Body of pancreas (tissue), 4 donors: ENCODE measurements at regions not wholly inside any gene's neighbourhood (a gene's known extent, or its start where the extent isn't known, plus 50 kb on each side); places are given as distances from the start of the nearest gene placed in this dataset.

Source experiments
- ATAC-seq: fragments of 150-250 bp; one replicate; pipeline ENCODE4 v1.9.1; 2016
- DNase-seq, 4 donors: peaks; one replicate each; pipeline ENCODE4 v3.0.0-alpha.2; 2019
- H3K27ac ChIP-seq, 4 donors: fragments of 200-600 bp; sonication (generic); 1 replicate in 3 of 4; 2 replicates in 1 of 4; pipeline versions ENCODE4 v1.5.1 to v1.6.1; 2016 to 2019; ENCODE audit warnings: mild to moderate bottlenecking in 1 of 4, mixed read lengths in 1 of 4, moderate library complexity in 1 of 4
- H3K27me3 ChIP-seq, 2 donors: fragments of 200-600 bp; sonication (generic); one replicate each; pipeline ENCODE4 v1.6.0; 2016; ENCODE audit warnings: mild to moderate bottlenecking in 1 of 2
- H3K36me3 ChIP-seq, 2 donors: fragments of 200-600 bp; sonication (generic); replicated peaks in 1 of 2; 2 replicates each; pipeline ENCODE4 v1.5.1; 2016; ENCODE audit warnings: low read depth in 2 of 2; ENCODE audit not compliant: insufficient read depth in 1 of 2
- H3K4me1 ChIP-seq: fragments of 200-600 bp; sonication (generic); one replicate; pipeline ENCODE4 v1.6.0; 2016
- H3K4me3 ChIP-seq, 2 donors: fragments of 200-600 bp; sonication (generic); 1 replicate in 1 of 2; 2 replicates in 1 of 2; pipeline ENCODE4 v1.5.1; 2016 to 2019
- H3K9me3 ChIP-seq, 3 donors: fragments of 200-600 bp; sonication (generic); 1 replicate in 2 of 3; 2 replicates in 1 of 3; pipeline ENCODE4 v1.5.1; 2016
- POLR2A ChIP-seq, 3 donors: fragments of 450-650 bp; IDR thresholded peaks; one replicate each; pipeline ENCODE4 v1.6.1; 2016; ENCODE audit warnings: antibody characterized with exemption in 3 of 3, mild to moderate bottlenecking in 2 of 3
- WGBS, 2 donors: methylation state at CpG; one replicate each; pipeline ENCODE4 v1.1.5; 2017; 5-methylcytosine and 5-hydroxymethylcytosine counted together
- intact Hi-C: fragments of 100-400 bp; cut with DNase I; formaldehyde crosslinking; loops from one replicate; pipeline ENCODE4 v1.15.1; 2023
- TF ChIP-seq, protein P1 (sequence below), 7 experiments: fragments of 450-650 bp in 4 of 7; fragments of 200-600 bp in 3 of 7; sonication (generic) in 3 of 7; IDR thresholded peaks; one replicate each; pipeline ENCODE4 v1.5.1; 2016 to 2019; ENCODE audit warnings: antibody characterized with exemption in 7 of 7

DNA sequence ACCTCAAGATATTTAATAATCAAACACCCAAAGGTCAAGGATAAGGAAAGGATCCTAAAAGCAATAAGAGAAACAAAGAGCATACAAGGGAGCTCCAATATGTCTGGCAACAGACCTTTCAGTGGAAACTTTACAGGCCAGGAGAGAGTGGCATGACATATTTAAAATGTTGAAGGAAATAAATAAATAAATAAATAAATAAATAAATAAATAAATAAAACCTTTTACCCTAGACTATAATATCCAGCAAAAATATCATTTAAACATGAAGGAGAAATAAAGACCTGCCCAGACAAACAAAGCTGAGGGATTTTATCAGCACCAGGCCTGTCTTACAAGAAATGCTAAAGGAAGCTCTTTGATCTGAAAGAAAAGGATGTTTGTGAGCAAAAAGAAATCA lies 367.8 kb upstream of the PBX1 start:
- Histone ChIP-seq H3K4me3 (no peak overlapping the region), H3K27ac (no peak overlapping the region), H3K9me3 (no peaks in the 10 kb centered on the region), H3K4me1 (peaks cover 10% of the 10 kb centered on the region), H3K36me3 (no peaks in the 10 kb centered on the region), H3K27me3 (no peaks in the 10 kb centered on the region)
- DNase-seq (no peak), ATAC-seq (no peak)
- intact Hi-C loops, result no loop called here
- TF ChIP-seq, protein P1, sequence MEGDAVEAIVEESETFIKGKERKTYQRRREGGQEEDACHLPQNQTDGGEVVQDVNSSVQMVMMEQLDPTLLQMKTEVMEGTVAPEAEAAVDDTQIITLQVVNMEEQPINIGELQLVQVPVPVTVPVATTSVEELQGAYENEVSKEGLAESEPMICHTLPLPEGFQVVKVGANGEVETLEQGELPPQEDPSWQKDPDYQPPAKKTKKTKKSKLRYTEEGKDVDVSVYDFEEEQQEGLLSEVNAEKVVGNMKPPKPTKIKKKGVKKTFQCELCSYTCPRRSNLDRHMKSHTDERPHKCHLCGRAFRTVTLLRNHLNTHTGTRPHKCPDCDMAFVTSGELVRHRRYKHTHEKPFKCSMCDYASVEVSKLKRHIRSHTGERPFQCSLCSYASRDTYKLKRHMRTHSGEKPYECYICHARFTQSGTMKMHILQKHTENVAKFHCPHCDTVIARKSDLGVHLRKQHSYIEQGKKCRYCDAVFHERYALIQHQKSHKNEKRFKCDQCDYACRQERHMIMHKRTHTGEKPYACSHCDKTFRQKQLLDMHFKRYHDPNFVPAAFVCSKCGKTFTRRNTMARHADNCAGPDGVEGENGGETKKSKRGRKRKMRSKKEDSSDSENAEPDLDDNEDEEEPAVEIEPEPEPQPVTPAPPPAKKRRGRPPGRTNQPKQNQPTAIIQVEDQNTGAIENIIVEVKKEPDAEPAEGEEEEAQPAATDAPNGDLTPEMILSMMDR (IDR thresholded peaks at IDR 0.05), result no peak
- no peak for TF ChIP-seq POLR2A (IDR thresholded peaks at IDR 0.05)

DNA sequence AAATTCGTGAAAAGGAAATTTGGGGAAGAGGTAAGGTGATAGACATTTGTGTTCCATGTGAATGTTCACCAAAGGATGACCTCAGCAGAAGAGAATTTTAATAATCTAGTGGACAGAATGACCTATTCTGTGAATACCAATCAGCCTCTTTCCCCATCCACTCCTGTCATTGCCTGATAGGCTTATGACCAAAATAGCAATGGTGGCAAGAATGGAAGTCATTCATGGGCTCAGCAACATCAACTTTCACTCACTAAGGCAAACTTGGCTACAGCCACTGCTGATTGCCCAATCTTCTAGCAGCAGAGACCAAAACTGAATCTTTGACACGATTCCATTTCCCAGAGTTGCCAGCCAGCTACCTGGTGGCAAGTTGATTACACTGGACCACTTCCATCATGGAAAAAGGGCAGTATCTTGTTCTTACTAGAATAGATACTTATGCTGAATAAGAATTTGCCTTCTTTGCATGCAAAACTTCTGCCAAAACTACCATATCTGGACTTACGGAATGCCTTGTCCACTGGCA lies 348.7 kb upstream of the PBX1 start:
- Histone ChIP-seq H3K9me3 (no peaks in the 10 kb centered on the region), H3K27ac (no peak overlapping the region), H3K4me3 (no peak overlapping the region), H3K27me3 (no peaks in the 10 kb centered on the region), H3K4me1 (no peaks in the 10 kb centered on the region), H3K36me3 (no peaks in the 10 kb centered on the region)
- no peak for TF ChIP-seq POLR2A (IDR thresholded peaks at IDR 0.05)
- TF ChIP-seq, protein P1 (IDR thresholded peaks at IDR 0.05), result no peak
- ATAC-seq (no peak), DNase-seq (peak in 1 of 4 donors; percentile 11)
- intact Hi-C loops, result no loop called here
- 41 to 56% methylated on average over 3 of the region's 3 CpGs for WGBS, 2 donors

DNA sequence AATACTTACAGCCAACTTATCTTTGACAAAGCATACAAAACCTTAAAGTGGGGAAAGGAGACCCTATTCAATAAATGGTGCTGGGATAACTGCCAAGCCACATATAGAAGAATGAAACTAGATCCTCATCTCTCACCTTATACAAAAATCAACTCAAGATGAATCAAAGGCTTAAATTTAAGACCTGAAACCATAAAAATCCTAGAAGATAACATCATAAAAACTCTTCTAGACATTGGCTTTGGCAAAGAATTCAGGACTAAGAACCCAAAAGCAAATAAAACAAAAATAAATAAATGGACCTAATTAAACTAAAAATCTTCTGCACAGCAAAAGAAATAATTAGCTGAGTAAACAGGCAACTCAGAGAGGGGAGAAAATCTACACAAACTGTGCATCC lies 335.6 kb upstream of the PBX1 start:
- H3K27ac ChIP-seq, result no peak overlapping the region
- H3K9me3 ChIP-seq, result no peaks in the 10 kb centered on the region
- TF ChIP-seq, protein P1 (IDR thresholded peaks at IDR 0.05), result no peak
- TF ChIP-seq POLR2A (IDR thresholded peaks at IDR 0.05), result no peak
- H3K4me3 ChIP-seq, result no peak overlapping the region
- DNase-seq (no peak), ATAC-seq (no peak)
- no peaks in the 10 kb centered on the region for H3K27me3 ChIP-seq
- H3K4me1 ChIP-seq, result no peaks in the 10 kb centered on the region
- H3K36me3 ChIP-seq, result no peaks in the 10 kb centered on the region
- intact Hi-C loops, result no loop called here

DNA sequence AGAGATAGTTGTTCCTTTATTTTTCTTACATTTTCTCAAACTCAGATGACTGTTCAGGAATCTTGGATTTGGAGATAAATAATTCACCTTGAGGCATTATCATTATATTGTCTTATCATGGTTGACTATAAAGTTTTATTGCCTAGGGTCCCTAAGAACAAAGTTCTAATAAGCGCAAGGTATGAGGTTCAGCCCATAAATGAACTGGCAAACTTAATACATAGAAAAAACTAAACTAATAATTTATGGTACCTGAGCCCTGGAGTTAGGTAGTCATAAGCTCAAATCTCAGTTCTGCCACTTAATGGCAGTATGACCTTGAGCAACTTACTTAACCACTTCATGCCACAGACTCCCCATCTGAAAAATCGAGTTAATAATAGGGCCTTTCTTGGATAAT lies 334.0 kb upstream of the PBX1 start:
- Histone ChIP-seq H3K4me3 (no peak overlapping the region), H3K4me1 (no peaks in the 10 kb centered on the region), H3K9me3 (no peaks in the 10 kb centered on the region), H3K36me3 (no peaks in the 10 kb centered on the region), H3K27ac (no peak overlapping the region), H3K27me3 (no peaks in the 10 kb centered on the region)
- no peak for TF ChIP-seq POLR2A (IDR thresholded peaks at IDR 0.05)
- TF ChIP-seq, protein P1 (IDR thresholded peaks at IDR 0.05), result no peak
- intact Hi-C loops, result no loop called here
- DNase-seq, result no peak
- WGBS, 2 donors, result 83 to 87% methylated on average over 2 of the region's 2 CpGs
- ATAC-seq, result no peak

DNA sequence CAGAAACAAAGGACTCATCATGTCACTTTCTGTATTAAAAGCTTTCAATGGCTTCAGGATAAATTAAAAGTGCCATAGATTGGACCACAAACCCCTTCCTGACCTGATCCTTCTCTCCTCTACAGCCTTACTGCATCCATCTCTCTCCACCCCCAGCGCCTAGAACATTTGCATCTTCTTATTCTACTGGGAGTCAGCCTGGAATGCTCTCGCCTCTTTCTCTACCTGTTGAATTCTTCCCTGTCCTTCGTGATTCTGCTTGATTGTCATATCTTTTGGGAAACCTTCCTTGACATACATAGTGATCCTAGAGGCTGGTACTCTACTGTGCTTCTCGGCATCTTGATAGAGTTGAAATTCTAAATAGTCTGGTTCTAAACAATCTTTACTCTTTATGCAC lies 332.0 kb upstream of the PBX1 start:
- Histone ChIP-seq H3K36me3 (no peaks in the 10 kb centered on the region), H3K4me1 (no peaks in the 10 kb centered on the region), H3K9me3 (no peaks in the 10 kb centered on the region), H3K4me3 (no peak overlapping the region), H3K27me3 (no peaks in the 10 kb centered on the region), H3K27ac (no peak overlapping the region)
- DNase-seq, result no peak
- 75 to 82% methylated on average over 4 of the region's 4 CpGs for WGBS, 2 donors
- no peak for TF ChIP-seq POLR2A (IDR thresholded peaks at IDR 0.05)
- TF ChIP-seq, protein P1 (IDR thresholded peaks at IDR 0.05), result no peak
- ATAC-seq, result no peak
- intact Hi-C loops, result no loop called here
